Heart left ventricle (tissue), 16 donors: ENCODE measurements at regions not wholly inside any gene's neighbourhood (a gene's known extent, or its start where the extent isn't known, plus 50 kb on each side); places are given as distances from the start of the nearest gene placed in this dataset.

Experiments
- ATAC-seq, 4 donors: fragments of 200-7000 bp; cut with Tn5 transposase; one replicate each; pipeline ENCODE4 v1.9.1; 2020 to 2022; ENCODE audit warnings: moderate library complexity in 4 of 4, mild to moderate bottlenecking in 3 of 4, moderate number of reproducible peaks in 1 of 4
- DNase-seq, 5 donors: peaks; one replicate each; pipeline ENCODE4 v3.0.0-alpha.2; 2020
- H3K27ac ChIP-seq, 12 donors: fragments of 200-600 bp; sonication (generic) in 4 of 12; one replicate each; pipeline versions ENCODE4 v1.5.0 to v1.8.0; 2016 to 2022; ENCODE audit warnings: mild to moderate bottlenecking in 2 of 12
- H3K27me3 ChIP-seq, 9 donors: fragments of 200-600 bp; sonication (generic) in 2 of 9; one replicate each; pipeline versions ENCODE4 v1.5.1 to v1.8.0; 2016 to 2022; ENCODE audit warnings: mild to moderate bottlenecking in 3 of 9
- H3K36me3 ChIP-seq, 9 donors: fragments of 200-600 bp; sonication (generic) in 2 of 9; one replicate each; pipeline versions ENCODE4 v1.5.0 to v1.8.0; 2018 to 2022; ENCODE audit warnings: mild to moderate bottlenecking in 2 of 9
- H3K4me1 ChIP-seq, 12 donors: fragments of 200-600 bp; sonication (generic) in 4 of 12; one replicate each; pipeline versions ENCODE4 v1.5.0 to v1.8.0; 2016 to 2022; ENCODE audit warnings: mild to moderate bottlenecking in 3 of 12
- H3K4me3 ChIP-seq, 12 donors: fragments of 200-600 bp; sonication (generic) in 4 of 12; one replicate each; pipeline versions ENCODE4 v1.5.0 to v1.8.0; 2017 to 2022; ENCODE audit warnings: mild to moderate bottlenecking in 9 of 12, moderate library complexity in 4 of 12
- H3K9me3 ChIP-seq, 12 donors: fragments of 200-600 bp; sonication (generic) in 4 of 12; one replicate each; pipeline versions ENCODE4 v1.5.0 to v1.8.0; 2016 to 2022; ENCODE audit warnings: mild to moderate bottlenecking in 1 of 12
- CTCF ChIP-seq, 12 donors: fragments of 200-600 bp; sonication (generic) in 4 of 12; IDR thresholded peaks; one replicate each; pipeline versions ENCODE4 v1.5.0 to v1.8.0; 2018 to 2022; ENCODE audit warnings: antibody characterized with exemption in 12 of 12, mild to moderate bottlenecking in 5 of 12
- POLR2A ChIP-seq, 2 donors: fragments of 450-650 bp; IDR thresholded peaks; one replicate each; pipeline ENCODE4 v1.6.1; 2017; ENCODE audit warnings: antibody characterized with exemption in 2 of 2, mild to moderate bottlenecking in 2 of 2, moderate library complexity in 2 of 2
- WGBS, 4 donors: extraction: QIAGEN DNeasy Blood & Tissue Kit in 2 of 4; methylation state at CpG; one replicate each; pipeline versions ENCODE4 v1.1.5 to v1.1.7; 2013 to 2018; 5-methylcytosine and 5-hydroxymethylcytosine counted together
- intact Hi-C, 10 donors: fragments of 100-400 bp; cut with DNase I; formaldehyde crosslinking; loops; one replicate each; pipeline versions ENCODE4 v1.11.1 to v1.14.2; 2022
- donor health status: ischemic (EF 13 %, LVEDD 7.1; RV severe dilation, severe dysfunction).
- donor health status: healthy with polysubstance abuse.
- donor health status: DM: no; HTN: yes; CAD: no.
- donor health status: DM: no; HTN: no; CAD: no.
- donor health status: ischemic (EF 25% LVEDD 6.9; RV normal size, moderate dysfunction).
- donor health status: ischemic (EF 25% LVEDD 5.7; RV mildly dilated, moderate dysfunction).
- donor health status: healthy.
- donor health status: DM: yes; HTN: yes; CAD: no.
- donor health status: ischemic (EF 35%, LVEDD 5.7; RV mildly dilated, moderate dysfunction).
- donor health status: nonischemic (EF 11% LVEDD 7.7; RV severe dilation, severe dysfunction).
- donor health status: DM: yes; HTN: yes; CAD: no.
- donor health status: PGD.
- donor health status: ischemic (EF 29% LVEDD 5.4; RV normal size, mild dysfunction).
- donor health status: nonischemic (EF 23%, LVEDD 6.1; RV moderate dilation, normal function).

- TF ChIP-seq POLR2A (IDR thresholded peaks at IDR 0.05) (no peak), CTCF (IDR thresholded peaks at IDR 0.05) (no peak)
- intact Hi-C loops = no loop called here
- Histone ChIP-seq H3K27ac (no peak overlapping the region), H3K4me3 (no peak overlapping the region), H3K27me3 (peaks cover 0 to 6% (median 0%) of the 10 kb centered on the region in 9 donors), H3K9me3 (peaks cover 0 to 7% (median 0%) of the 10 kb centered on the region in 12 donors), H3K4me1 (no peaks in the 10 kb centered on the region), H3K36me3 (no peaks in the 10 kb centered on the region)
- 84 to 93% (median 90%) methylated on average over 3 of the region's 3 CpGs for WGBS, 4 donors
- no peak for DNase-seq
- ATAC-seq = no peak
Observed at GRCh38 chr2:417006-417405, 129.1 kb upstream of the ALKAL2 start.

GRCh38 chr2:415986-416610 lies 128.2 kb upstream of the ALKAL2 start:
- no peak overlapping the region for H3K4me3 ChIP-seq
- no peaks in the 10 kb centered on the region for H3K4me1 ChIP-seq
- peaks cover 0 to 10% (median 0%) of the 10 kb centered on the region in 12 donors for H3K9me3 ChIP-seq
- TF ChIP-seq POLR2A (IDR thresholded peaks at IDR 0.05) = no peak
- no peak for TF ChIP-seq CTCF (IDR thresholded peaks at IDR 0.05)
- no peak overlapping the region for H3K27ac ChIP-seq
- ATAC-seq (no peak), DNase-seq (no peak)
- H3K27me3 ChIP-seq = peaks cover 0 to 6% (median 0%) of the 10 kb centered on the region in 9 donors
- H3K36me3 ChIP-seq = no peaks in the 10 kb centered on the region
- 83 to 87% (median 85%) methylated on average over 11 to 12 of the region's 12 CpGs for WGBS, 4 donors
- intact Hi-C loops = no loop called here

GRCh38 chr2:409523-409922 lies 121.6 kb upstream of the ALKAL2 start:
- WGBS, 4 donors = 69 to 77% (median 70%) methylated on average over 4 of the region's 4 CpGs
- ATAC-seq = no peak
- TF ChIP-seq POLR2A (IDR thresholded peaks at IDR 0.05) (no peak), CTCF (IDR thresholded peaks at IDR 0.05) (no peak)
- no peak for DNase-seq
- Histone ChIP-seq H3K27ac (no peak overlapping the region), H3K27me3 (no peaks in the 10 kb centered on the region), H3K4me3 (no peak overlapping the region), H3K4me1 (no peaks in the 10 kb centered on the region), H3K9me3 (peaks cover 0 to 16% (median 0%) of the 10 kb centered on the region in 12 donors), H3K36me3 (no peaks in the 10 kb centered on the region)
- intact Hi-C loops = no loop called here

- Histone ChIP-seq H3K4me3 (no peak overlapping the region), H3K27me3 (no peaks in the 10 kb centered on the region), H3K9me3 (peaks cover 0 to 16% (median 2%) of the 10 kb centered on the region in 12 donors), H3K27ac (no peak overlapping the region), H3K36me3 (no peaks in the 10 kb centered on the region), H3K4me1 (no peaks in the 10 kb centered on the region)
- ATAC-seq = no peak
- DNase-seq = no peak
- WGBS, 4 donors = 56 to 76% (median 71%) methylated on average over 8 to 9 of the region's 9 CpGs
- intact Hi-C loops = no loop called here
- TF ChIP-seq CTCF (IDR thresholded peaks at IDR 0.05) = no peak
- no peak for TF ChIP-seq POLR2A (IDR thresholded peaks at IDR 0.05)
Observed at GRCh38 chr2:407630-408029, 119.7 kb upstream of the ALKAL2 start.
